GM19099 (cell line): ENCODE measurements at regions not wholly inside any gene's neighbourhood (a gene's known extent, or its start where the extent isn't known, plus 50 kb on each side); places are given as distances from the start of the nearest gene placed in this dataset.

Experiments used
- POLR2A ChIP-seq: IDR thresholded peaks from 3 replicates; pipeline ENCODE4 v1.6.1; 2011; ENCODE audit warnings: low read depth; ENCODE audit not compliant: insufficient read length; ENCODE audit errors: extremely low read depth

- TF ChIP-seq POLR2A, result no peak
Observed at GRCh38 chr2:40507432-40507831, 55.5 kb upstream of the SLC8A1 start.

GRCh38 chr2:40510304-40510703 lies 58.4 kb upstream of the SLC8A1 start:
- TF ChIP-seq POLR2A, result no peak

DNA sequence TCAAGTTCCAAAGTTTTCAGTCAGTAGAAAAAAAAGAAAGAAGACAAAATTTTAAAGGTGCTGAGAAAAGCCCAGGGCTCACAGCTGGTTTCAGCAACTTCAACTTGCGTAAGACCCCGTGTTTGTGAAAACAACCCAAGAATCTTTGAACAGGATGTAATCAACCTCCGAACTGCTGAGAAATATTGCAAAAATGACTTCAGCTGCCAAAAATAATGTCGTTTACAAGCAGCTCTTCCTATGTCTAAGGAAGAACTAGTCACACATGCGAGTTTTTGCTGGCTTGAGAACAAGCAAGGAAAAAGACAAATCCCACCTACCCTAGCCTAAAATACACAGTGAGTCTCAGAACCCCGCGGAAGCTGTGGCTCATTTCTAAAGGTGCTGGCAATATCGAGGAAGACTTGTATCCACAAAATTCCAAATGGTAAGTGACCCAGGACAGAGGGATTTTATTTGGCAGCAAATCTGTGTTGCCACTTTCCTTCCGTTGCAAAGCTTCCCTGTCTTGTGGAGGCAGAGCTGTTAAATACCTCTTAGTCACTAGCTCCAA lies 59.8 kb upstream of the SLC8A1 start:
- TF ChIP-seq POLR2A, result no peak

- no peak for TF ChIP-seq POLR2A
Observed at GRCh38 chr2:40512256-40512655, 60.4 kb upstream of the SLC8A1 start.

DNA sequence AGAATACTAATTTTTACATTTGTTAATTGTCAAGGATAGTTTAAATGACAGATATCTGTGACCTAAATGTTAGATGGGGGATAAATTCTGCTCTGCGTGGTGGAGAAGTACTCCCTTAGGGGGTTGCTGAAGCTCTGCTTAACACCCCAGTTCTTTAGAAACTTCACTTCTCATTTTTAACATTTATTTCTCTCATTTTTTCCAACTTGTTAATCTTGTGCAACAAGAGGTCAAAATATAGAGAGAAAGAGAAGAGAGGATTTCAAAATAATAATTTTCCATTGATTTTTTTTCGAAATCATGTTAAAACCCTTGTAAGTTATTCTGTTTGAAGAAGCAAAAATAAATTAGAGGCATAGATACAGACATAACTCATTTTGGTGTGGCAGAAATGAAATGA lies 61.3 kb upstream of the SLC8A1 start:
- no peak for TF ChIP-seq POLR2A

DNA sequence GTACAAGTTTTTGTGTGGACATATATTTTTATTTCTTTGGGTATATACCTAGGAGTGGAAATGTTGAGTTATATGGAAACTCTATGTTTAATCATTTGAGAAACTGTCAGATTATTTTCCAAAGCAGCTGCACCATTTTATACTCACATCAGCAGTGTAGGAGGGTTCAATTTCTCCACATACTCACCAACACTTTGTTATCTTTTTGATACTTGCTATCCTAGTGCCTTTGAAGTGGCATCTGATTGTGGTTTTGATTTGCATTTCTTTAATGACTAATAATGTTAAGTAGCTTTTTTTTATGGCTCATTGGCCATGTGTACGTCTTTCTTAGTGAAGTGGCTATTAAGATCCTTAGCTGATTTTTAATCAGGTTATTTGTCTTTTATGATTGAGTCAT lies 64.7 kb upstream of the SLC8A1 start:
- no peak for TF ChIP-seq POLR2A

GRCh38 chr2:40528564-40528963 lies 76.7 kb upstream of the SLC8A1 start:
- TF ChIP-seq POLR2A, result no peak

DNA sequence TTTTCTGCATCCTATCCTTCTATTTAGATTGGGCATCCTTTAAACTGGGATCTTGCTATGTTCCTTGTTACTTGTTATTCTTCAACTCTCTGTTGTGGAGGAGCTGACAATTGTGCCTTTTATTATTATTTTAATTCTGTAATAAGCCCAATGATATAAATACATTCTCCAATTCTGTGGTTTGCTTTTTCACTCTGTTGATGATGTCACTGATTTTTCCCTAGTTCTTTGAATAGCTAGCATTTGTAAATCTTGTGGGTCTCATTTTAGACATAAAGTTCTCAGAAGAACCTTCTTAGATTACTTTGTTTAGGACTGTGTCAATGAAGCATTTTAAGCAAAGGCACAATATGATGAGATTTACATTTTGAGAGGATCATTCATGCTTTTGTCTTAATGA lies 79.5 kb upstream of the SLC8A1 start:
- TF ChIP-seq POLR2A, result no peak

DNA sequence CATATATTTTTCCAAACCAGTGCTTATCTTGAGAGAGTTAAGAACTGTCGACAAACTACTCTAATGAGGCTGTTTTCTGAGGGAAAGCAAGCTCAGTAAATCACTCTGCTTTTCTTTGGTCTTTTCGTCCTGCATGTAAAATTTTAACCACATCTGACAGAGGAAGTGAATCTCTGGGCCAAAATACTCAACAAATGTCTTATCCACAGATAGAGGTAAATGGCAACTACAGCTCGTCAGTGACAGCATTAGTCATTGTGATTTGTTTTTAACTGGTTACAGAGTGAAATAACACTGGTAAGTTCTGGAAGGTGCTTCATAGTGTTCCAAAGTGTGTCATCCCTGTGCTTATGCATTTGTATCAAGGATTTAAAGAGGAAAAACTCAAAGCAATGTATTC lies 82.6 kb upstream of the SLC8A1 start:
- TF ChIP-seq POLR2A, result no peak

GRCh38 chr2:40535972-40536371 lies 84.1 kb upstream of the SLC8A1 start:
- TF ChIP-seq POLR2A, result no peak

DNA sequence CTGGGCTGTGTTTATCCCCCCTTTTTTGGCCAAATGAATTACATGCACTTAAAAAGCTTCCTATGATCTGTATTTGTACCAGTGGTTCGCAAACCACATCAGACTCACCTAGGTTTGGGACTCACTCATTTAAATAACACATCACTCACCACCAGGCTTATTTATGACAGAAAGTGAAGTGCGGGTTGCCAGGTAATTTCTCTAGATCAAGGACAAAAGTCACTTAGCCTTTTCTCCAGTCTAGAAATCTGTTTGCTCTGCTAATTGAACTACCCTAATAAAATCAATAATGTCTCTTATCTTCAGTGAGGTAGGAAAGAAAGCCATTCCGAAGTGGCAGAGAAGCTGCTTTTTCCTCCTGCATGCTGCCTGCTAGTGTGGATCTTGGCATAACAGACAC lies 88.1 kb upstream of the SLC8A1 start:
- TF ChIP-seq POLR2A, result no peak

GRCh38 chr2:40543381-40543780 lies 91.5 kb upstream of the SLC8A1 start:
- TF ChIP-seq POLR2A, result no peak

DNA sequence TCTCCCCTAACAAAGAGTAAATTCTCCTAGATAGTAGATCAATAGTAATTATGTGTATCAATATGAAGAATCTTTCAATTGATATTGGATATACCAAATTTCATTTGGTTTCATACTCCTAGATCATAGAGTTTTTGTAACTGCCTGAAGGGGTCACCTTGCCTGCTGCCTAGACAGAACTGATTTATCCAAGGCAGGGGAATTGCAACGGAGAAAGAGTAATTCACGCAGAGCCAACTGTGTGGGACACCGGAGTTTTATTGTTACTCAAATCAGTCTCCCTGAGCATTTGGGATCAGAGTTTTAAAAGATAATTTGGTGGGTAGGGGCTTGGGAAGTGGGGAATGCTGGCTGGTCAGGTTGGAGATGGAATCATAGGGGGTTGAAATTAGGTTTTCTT lies 92.2 kb upstream of the SLC8A1 start:
- no peak for TF ChIP-seq POLR2A

- no peak for TF ChIP-seq POLR2A
Observed at GRCh38 chr2:40545645-40546044, 93.8 kb upstream of the SLC8A1 start.

DNA sequence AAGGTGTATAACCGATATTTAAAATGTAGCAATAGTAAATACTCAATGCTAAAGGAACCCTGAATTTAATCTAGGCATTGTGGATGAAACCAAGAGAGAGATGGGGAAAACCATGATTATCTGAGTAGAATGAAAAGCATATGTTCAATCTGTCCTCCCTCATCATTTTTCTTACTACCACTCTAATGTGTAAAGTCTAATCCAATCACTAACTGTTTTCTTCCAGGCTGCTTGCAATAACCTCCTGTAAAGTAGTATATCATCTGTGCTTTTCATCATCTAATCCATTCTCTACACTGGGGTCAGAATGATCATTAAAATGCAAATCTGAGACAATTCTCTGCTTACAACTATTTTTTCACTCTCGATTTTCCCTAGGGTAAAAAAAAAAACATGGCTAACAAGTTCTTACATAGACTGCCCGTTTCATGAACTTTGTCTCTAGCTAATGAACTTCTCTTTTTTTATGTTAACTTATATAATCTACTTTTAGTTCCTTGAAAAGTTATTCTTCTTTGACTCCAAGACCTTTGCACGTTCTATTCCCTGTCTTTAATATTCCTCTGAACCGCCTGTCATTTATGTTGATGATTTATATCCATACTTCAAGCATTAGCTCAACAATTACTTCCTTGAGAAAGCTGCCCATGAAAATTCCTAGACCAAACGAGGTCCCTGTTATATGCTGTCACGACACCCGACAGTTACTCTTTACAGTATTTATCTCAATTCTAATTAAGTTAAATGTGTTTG lies 94.7 kb upstream of the SLC8A1 start:
- TF ChIP-seq POLR2A, result no peak

- no peak for TF ChIP-seq POLR2A
Observed at GRCh38 chr2:40548521-40548920, 96.6 kb upstream of the SLC8A1 start.

DNA sequence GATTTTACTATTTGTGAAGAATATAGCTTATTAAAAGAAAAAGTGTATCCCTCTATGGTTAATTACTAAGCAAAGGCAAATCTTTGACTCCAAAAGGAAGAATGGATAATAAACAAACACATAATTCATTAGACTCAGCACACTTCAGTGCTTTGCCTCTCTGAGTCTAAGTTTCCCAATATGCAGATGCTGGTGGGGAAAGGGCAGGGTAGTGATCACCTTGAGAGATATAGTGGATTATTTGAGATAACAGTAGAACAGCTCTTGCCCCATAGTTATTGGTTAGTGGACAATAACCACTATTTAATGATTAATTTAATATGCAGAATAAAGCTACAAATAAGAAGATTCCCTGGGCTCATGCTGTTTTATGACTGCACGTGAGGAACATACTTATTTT lies 98.2 kb upstream of the SLC8A1 start:
- no peak for TF ChIP-seq POLR2A

- TF ChIP-seq POLR2A, result no peak
Observed at GRCh38 chr2:40551081-40551480, 99.2 kb upstream of the SLC8A1 start.
